Uterus (tissue), 2 donors: ENCODE measurements at regions not wholly inside any gene's neighbourhood (a gene's known extent, or its start where the extent isn't known, plus 50 kb on each side); places are given as distances from the start of the nearest gene placed in this dataset.

Experiments
- POLR2A ChIP-seq, 2 donors: fragments of 450-650 bp; IDR thresholded peaks; one replicate each; pipeline ENCODE4 v1.6.1; 2016; ENCODE audit warnings: antibody characterized with exemption in 2 of 2, mild to moderate bottlenecking in 1 of 2, moderate library complexity in 1 of 2
- TF ChIP-seq, protein P1 (sequence below), 4 experiments: fragments of 200-600 bp in 2 of 4; fragments of 450-650 bp in 2 of 4; sonication (generic) in 2 of 4; IDR thresholded peaks; one replicate each; pipeline ENCODE4 v1.5.1; 2016 to 2019; ENCODE audit warnings: antibody characterized with exemption in 4 of 4, mild to moderate bottlenecking in 2 of 4, moderate library complexity in 1 of 4

- TF ChIP-seq POLR2A (IDR thresholded peaks at IDR 0.05) = no peak
- TF ChIP-seq, protein P1, sequence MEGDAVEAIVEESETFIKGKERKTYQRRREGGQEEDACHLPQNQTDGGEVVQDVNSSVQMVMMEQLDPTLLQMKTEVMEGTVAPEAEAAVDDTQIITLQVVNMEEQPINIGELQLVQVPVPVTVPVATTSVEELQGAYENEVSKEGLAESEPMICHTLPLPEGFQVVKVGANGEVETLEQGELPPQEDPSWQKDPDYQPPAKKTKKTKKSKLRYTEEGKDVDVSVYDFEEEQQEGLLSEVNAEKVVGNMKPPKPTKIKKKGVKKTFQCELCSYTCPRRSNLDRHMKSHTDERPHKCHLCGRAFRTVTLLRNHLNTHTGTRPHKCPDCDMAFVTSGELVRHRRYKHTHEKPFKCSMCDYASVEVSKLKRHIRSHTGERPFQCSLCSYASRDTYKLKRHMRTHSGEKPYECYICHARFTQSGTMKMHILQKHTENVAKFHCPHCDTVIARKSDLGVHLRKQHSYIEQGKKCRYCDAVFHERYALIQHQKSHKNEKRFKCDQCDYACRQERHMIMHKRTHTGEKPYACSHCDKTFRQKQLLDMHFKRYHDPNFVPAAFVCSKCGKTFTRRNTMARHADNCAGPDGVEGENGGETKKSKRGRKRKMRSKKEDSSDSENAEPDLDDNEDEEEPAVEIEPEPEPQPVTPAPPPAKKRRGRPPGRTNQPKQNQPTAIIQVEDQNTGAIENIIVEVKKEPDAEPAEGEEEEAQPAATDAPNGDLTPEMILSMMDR (IDR thresholded peaks at IDR 0.05) = no peak
These were observed 552.9 kb upstream of the LRATD1 start for GRCh38 chr2:14079576-14079975.
